CD14-positive monocyte (primary cell): ENCODE measurements at regions not wholly inside any gene's neighbourhood (a gene's known extent, or its start where the extent isn't known, plus 50 kb on each side); places are given as distances from the start of the nearest gene placed in this dataset.

Source experiments
- DNase-seq, 3 donors: peaks; one replicate each; pipeline ENCODE4 v3.0.0-alpha.2; 2011 to 2022
- H2AFZ ChIP-seq: 2 replicates; pipeline ENCODE4 v1.6.0; 2012; ENCODE audit warnings: mild to moderate bottlenecking, low read depth, low read length, inconsistent platforms; ENCODE audit not compliant: insufficient read depth, poor library complexity, severe bottlenecking
- H3K27ac ChIP-seq, 2 donors: 1 replicate in 1 of 2; 2 replicates in 1 of 2; pipeline ENCODE4 v1.5.1; 2012 to 2013; ENCODE audit warnings: low read length in 2 of 2, control low read depth in 1 of 2, inconsistent platforms in 1 of 2, low read depth in 1 of 2, mild to moderate bottlenecking in 1 of 2
- H3K27me3 ChIP-seq, 2 donors: one replicate each; pipeline versions ENCODE4 v1.6.0 to v1.6.1; 2011 to 2013; ENCODE audit warnings: low read length in 2 of 2; ENCODE audit not compliant: control insufficient read depth in 2 of 2, insufficient read depth in 2 of 2
- H3K36me3 ChIP-seq, 2 donors: replicated peaks in 1 of 2; 1 replicate in 1 of 2; 2 replicates in 1 of 2; pipeline versions ENCODE4 v1.5.1 to v1.6.1; 2012 to 2013; ENCODE audit warnings: low read length in 2 of 2, control low read depth in 1 of 2, inconsistent platforms in 1 of 2, mild to moderate bottlenecking in 1 of 2; ENCODE audit not compliant: insufficient read depth in 2 of 2, control insufficient read depth in 1 of 2
- H3K4me1 ChIP-seq, 2 donors: 1 replicate in 1 of 2; 2 replicates in 1 of 2; pipeline versions ENCODE4 v1.5.1 to v1.6.1; 2012 to 2013; ENCODE audit warnings: low read length in 2 of 2, control low read depth in 1 of 2, inconsistent platforms in 1 of 2, mild to moderate bottlenecking in 1 of 2, moderate library complexity in 1 of 2; ENCODE audit not compliant: insufficient read depth in 2 of 2, control insufficient read depth in 1 of 2
- H3K4me2 ChIP-seq: replicated peaks from 2 replicates; pipeline ENCODE3; 2012; ENCODE audit warnings: low read length, moderate library complexity, mild to moderate bottlenecking; ENCODE audit not compliant: poor library complexity, severe bottlenecking; ENCODE audit errors: extremely low read depth
- H3K4me3 ChIP-seq, 3 experiments: fragments of 200-600 bp in 1 of 3; sonication (generic) in 1 of 3; replicated peaks in 1 of 3; 1 replicate in 2 of 3; 2 replicates in 1 of 3; pipeline ENCODE4 v1.5.1; 2011 to 2013; ENCODE audit warnings: low read length in 3 of 3, mild to moderate bottlenecking in 3 of 3, control low read depth in 2 of 3, low read depth in 2 of 3, inconsistent platforms in 1 of 3, moderate library complexity in 1 of 3
- H3K79me2 ChIP-seq: 2 replicates; pipeline ENCODE4 v1.6.0; 2012; ENCODE audit warnings: mild to moderate bottlenecking, control low read depth, inconsistent platforms, low read length, moderate library complexity; ENCODE audit not compliant: insufficient read depth
- H3K9ac ChIP-seq: 2 replicates; pipeline ENCODE4 v1.6.0; 2017; ENCODE audit warnings: low read length, mild to moderate bottlenecking; ENCODE audit not compliant: insufficient read depth, poor library complexity, severe bottlenecking
- H3K9me3 ChIP-seq, 2 donors: replicated peaks in 1 of 2; 1 replicate in 1 of 2; 2 replicates in 1 of 2; pipeline versions ENCODE4 v1.5.1 to v1.6.1; 2012 to 2013; ENCODE audit warnings: low read length in 2 of 2, control low read depth in 1 of 2; ENCODE audit not compliant: control insufficient read depth in 1 of 2, insufficient read depth in 1 of 2
- H4K20me1 ChIP-seq: 2 replicates; pipeline ENCODE4 v1.6.0; 2012; ENCODE audit warnings: mild to moderate bottlenecking, low read length, control low read depth, moderate library complexity; ENCODE audit not compliant: insufficient read depth
- H3K27ac Mint-ChIP-seq, 7 donors: one replicate each; pipeline ENCODE4 v1.8.0; 2020; ENCODE audit warnings: mild to moderate bottlenecking in 7 of 7, mixed read lengths in 7 of 7, moderate library complexity in 6 of 7, inconsistent platforms in 2 of 7
- H3K27me3 Mint-ChIP-seq, 3 donors: one replicate each; pipeline ENCODE4 v1.8.0; 2021 to 2022; ENCODE audit warnings: low read depth in 3 of 3, mild to moderate bottlenecking in 3 of 3, mixed read lengths in 3 of 3, moderate library complexity in 3 of 3, inconsistent platforms in 1 of 3
- H3K36me3 Mint-ChIP-seq, 2 donors: one replicate each; pipeline ENCODE4 v1.8.0; 2020; ENCODE audit warnings: mixed read lengths in 2 of 2, inconsistent platforms in 1 of 2, mild to moderate bottlenecking in 1 of 2
- H3K4me1 Mint-ChIP-seq: one replicate; pipeline ENCODE4 v1.8.0; 2020; ENCODE audit warnings: mild to moderate bottlenecking, mixed read lengths
- H3K4me3 Mint-ChIP-seq, 2 donors: one replicate each; pipeline ENCODE4 v1.8.0; 2020; ENCODE audit warnings: mild to moderate bottlenecking in 2 of 2, mixed read lengths in 2 of 2, moderate library complexity in 1 of 2
- H3K9me3 Mint-ChIP-seq, 7 donors: one replicate each; pipeline ENCODE4 v1.8.0; 2020 to 2022; ENCODE audit warnings: mixed read lengths in 7 of 7, mild to moderate bottlenecking in 6 of 7, moderate library complexity in 6 of 7, inconsistent platforms in 2 of 7
- WGBS: methylation state at CpG from one replicate; pipeline ENCODE4 v1.1.5; 2013; ENCODE audit warnings: missing lambda C conversion rate; ENCODE audit not compliant: insufficient coverage; 5-methylcytosine and 5-hydroxymethylcytosine counted together
- intact Hi-C, 2 donors: fragments of 100-400 bp; cut with micrococcal nuclease; formaldehyde crosslinking; loops; one replicate each; pipeline versions ENCODE4 v1.15.0 to v1.15.1; 2023
- TF ChIP-seq, protein P1 (sequence below): fragments of 200-600 bp; IDR thresholded peaks from one replicate; pipeline ENCODE4 v1.8.0; 2022; ENCODE audit warnings: antibody characterized with exemption, mild to moderate bottlenecking

DNA sequence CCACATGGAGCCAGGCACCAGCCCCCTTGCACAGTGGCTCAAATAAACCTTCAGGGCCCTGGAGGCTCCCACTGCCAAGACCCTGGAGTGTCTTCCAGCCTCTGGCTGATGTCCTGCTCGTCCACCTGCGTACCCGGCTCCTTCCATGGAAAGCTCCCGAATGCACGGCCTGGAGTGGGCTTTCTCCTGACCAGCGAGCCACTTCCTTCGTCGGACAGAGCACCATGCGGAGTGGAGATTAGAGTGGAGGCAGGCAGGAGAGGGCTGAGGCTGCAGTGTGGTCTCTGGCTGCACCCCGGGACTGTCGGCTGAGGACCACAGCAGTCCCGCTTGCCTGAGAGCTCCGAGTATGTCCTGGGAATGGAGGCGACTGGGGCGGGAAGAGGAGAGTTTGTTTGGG is 93.7 kb upstream of the SFSWAP start:
- Histone ChIP-seq H3K79me2 (no peaks in the 10 kb centered on the region), H3K4me2 (no peak overlapping the region), H3K9me3 (no peaks in the 10 kb centered on the region), H3K27ac (no peak overlapping the region), H3K4me1 (no peaks in the 10 kb centered on the region), H3K4me3 (no peak overlapping the region), H3K36me3 (no peaks in the 10 kb centered on the region), H3K27me3 (peaks cover 0 to 25% of the 10 kb centered on the region in 2 donors), H3K9ac (no peak overlapping the region), H2AFZ (no peak overlapping the region), H4K20me1 (no peaks in the 10 kb centered on the region)
- intact Hi-C loops = no loop called here
- H3K9me3 Mint-ChIP-seq = peaks cover 0 to 3% (median 0%) of the 10 kb centered on the region in 7 donors
- no peak for DNase-seq
- WGBS = over 99% methylated on average over 12 of the region's 15 CpGs
- peaks cover 2% of the 10 kb centered on the region for H3K4me1 Mint-ChIP-seq
- peaks cover 9 to 38% (median 34%) of the 10 kb centered on the region in 3 donors for H3K27me3 Mint-ChIP-seq
- H3K27ac Mint-ChIP-seq = peak overlapping the region in 1 of 7 donors; percentile 57
- H3K4me3 Mint-ChIP-seq = no peak overlapping the region
- TF ChIP-seq, protein P1, sequence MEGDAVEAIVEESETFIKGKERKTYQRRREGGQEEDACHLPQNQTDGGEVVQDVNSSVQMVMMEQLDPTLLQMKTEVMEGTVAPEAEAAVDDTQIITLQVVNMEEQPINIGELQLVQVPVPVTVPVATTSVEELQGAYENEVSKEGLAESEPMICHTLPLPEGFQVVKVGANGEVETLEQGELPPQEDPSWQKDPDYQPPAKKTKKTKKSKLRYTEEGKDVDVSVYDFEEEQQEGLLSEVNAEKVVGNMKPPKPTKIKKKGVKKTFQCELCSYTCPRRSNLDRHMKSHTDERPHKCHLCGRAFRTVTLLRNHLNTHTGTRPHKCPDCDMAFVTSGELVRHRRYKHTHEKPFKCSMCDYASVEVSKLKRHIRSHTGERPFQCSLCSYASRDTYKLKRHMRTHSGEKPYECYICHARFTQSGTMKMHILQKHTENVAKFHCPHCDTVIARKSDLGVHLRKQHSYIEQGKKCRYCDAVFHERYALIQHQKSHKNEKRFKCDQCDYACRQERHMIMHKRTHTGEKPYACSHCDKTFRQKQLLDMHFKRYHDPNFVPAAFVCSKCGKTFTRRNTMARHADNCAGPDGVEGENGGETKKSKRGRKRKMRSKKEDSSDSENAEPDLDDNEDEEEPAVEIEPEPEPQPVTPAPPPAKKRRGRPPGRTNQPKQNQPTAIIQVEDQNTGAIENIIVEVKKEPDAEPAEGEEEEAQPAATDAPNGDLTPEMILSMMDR = no peak
- no peaks in the 10 kb centered on the region for H3K36me3 Mint-ChIP-seq

DNA sequence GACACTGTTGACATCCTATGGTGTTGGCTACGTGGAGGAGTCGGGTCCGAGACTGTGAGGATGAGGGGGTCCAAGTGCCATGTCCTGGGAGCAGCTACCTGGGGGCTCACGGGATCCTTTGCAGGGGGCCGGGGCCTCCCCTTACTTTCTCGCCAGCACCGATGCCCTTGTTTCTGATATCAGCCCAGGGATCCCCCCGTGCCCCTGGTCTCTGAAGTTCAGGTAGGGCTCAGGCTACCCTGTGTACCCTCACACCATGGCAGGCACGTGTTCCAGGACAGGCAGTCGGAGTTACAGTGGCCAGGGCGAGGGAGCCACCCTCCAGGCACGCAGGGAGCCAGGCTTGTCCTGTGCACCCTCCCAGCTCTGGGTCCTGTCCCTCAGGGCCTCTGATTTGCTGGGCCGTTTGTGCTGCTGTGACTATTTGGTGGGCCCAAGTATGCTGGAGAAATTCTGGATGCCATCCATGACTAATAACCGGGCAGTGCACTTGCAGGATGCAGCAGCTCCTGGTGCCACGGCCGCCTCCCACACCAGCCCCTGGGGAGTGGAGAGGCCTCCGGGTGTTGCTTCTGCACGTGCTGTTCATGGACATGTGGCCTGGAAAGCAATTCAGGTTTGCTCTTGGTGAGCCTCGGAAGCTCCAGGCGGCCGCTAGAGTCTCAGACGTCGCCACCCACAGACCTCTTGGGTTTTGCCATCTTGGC is 93.1 kb upstream of the SFSWAP start:
- intact Hi-C loops = no loop called here
- no peaks in the 10 kb centered on the region for H3K4me1 ChIP-seq
- no peaks in the 10 kb centered on the region for H3K36me3 Mint-ChIP-seq
- no peaks in the 10 kb centered on the region for H3K36me3 ChIP-seq
- no peak overlapping the region for H3K4me2 ChIP-seq
- H3K4me1 Mint-ChIP-seq = peaks cover 2% of the 10 kb centered on the region
- TF ChIP-seq, protein P1 = no peak
- no peak overlapping the region for H3K27ac Mint-ChIP-seq
- no peaks in the 10 kb centered on the region for H4K20me1 ChIP-seq
- H3K27ac ChIP-seq = no peak overlapping the region
- no peak for DNase-seq
- no peaks in the 10 kb centered on the region for H3K79me2 ChIP-seq
- H3K9ac ChIP-seq = no peak overlapping the region
- no peak overlapping the region for H2AFZ ChIP-seq
- H3K27me3 Mint-ChIP-seq = peaks cover 9 to 38% (median 35%) of the 10 kb centered on the region in 3 donors
- no peak overlapping the region for H3K4me3 ChIP-seq
- no peaks in the 10 kb centered on the region for H3K9me3 ChIP-seq
- H3K9me3 Mint-ChIP-seq = peaks cover 0 to 3% (median 0%) of the 10 kb centered on the region in 7 donors
- H3K4me3 Mint-ChIP-seq = no peak overlapping the region
- 79% methylated on average over 22 of the region's 23 CpGs for WGBS
- peaks cover 0 to 27% of the 10 kb centered on the region in 2 donors for H3K27me3 ChIP-seq
